Stimulated activated CD8-positive, alpha-beta memory T cell treated with anti-CD3 and anti-CD28 coated beads, Interleukin-12 subunit alpha, Interleukin-12 subunit beta, amount 100 ng/mL, for 4 hours (primary cell): ENCODE measurements at regions not wholly inside any gene's neighbourhood (a gene's known extent, or its start where the extent isn't known, plus 50 kb on each side); places are given as distances from the start of the nearest gene placed in this dataset.
"Not testable (repeated sequence)": the region's sequence is repeated elsewhere in the genome, so short reads cannot be mapped to it uniquely, and the experiment has no call there.

ENCODE experiments used
- DNase-seq: peaks from one replicate; pipeline ENCODE4 v3.0.0-alpha.2; 2020; ENCODE audit warnings: low read depth

- no peak for DNase-seq
Measured at GRCh38 chr1:101483982-101484688, 247.3 kb downstream of the S1PR1 start.

GRCh38 chr1:101484689-101485338 is 248.0 kb downstream of the S1PR1 start:
- DNase-seq = no peak

GRCh38 chr1:101485712-101486111 is 248.9 kb downstream of the S1PR1 start:
- no peak for DNase-seq

DNA sequence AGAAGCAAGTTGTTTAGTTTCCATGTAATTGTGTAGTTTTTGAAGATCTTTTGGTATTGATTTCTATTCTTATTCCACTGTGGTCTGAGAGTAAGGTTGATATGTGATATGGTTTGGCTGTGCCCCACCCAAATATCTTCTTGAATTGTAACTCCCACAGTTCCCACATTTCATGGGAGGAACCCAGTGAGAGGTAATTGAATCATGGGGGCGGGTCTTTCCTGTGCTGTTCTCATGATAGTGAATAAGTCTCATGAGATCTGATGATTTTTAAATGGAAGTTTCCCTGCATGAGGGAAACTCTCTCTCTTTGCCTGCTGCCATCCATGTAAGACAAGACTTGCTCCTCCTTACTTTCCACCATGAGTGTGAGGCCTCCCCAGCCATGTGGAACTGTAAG is 255.3 kb downstream of the S1PR1 start:
- not testable (repeated sequence) for DNase-seq

DNA sequence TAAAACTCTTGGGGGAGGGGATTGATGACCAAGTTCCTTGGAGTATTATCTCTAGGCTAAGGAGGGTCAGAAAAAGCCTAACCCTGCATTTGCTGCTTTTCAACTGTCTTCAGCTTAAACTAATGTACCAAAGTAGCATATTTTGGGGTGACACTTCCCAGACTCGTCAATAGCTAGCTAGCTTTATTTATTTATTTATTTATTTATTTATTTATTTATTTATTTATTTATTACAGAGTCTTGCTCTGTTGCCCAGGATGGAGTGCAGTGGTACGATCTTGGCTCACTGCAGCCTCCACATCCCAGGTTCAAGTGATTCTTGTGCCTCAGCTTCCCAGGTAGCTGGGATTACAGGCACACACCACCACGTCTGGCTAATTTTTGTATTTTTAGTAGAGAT is 257.1 kb downstream of the S1PR1 start:
- DNase-seq = not testable (repeated sequence)

- no peak for DNase-seq
Measured at GRCh38 chr1:101496109-101496508, 259.3 kb downstream of the S1PR1 start.

- DNase-seq = no peak
Measured at GRCh38 chr1:101497881-101498559, 261.2 kb downstream of the S1PR1 start.

- not testable (repeated sequence) for DNase-seq
Measured at GRCh38 chr1:101504106-101504505, 267.3 kb downstream of the S1PR1 start.

- not testable (repeated sequence) for DNase-seq
Measured at GRCh38 chr1:101505240-101505639, 268.4 kb downstream of the S1PR1 start.

- no peak for DNase-seq
Measured at GRCh38 chr1:101506541-101507164, 269.8 kb downstream of the S1PR1 start.

GRCh38 chr1:101507547-101507971 is 270.7 kb downstream of the S1PR1 start:
- DNase-seq = no peak

GRCh38 chr1:101508913-101509312 is 272.1 kb downstream of the S1PR1 start:
- no peak for DNase-seq

DNA sequence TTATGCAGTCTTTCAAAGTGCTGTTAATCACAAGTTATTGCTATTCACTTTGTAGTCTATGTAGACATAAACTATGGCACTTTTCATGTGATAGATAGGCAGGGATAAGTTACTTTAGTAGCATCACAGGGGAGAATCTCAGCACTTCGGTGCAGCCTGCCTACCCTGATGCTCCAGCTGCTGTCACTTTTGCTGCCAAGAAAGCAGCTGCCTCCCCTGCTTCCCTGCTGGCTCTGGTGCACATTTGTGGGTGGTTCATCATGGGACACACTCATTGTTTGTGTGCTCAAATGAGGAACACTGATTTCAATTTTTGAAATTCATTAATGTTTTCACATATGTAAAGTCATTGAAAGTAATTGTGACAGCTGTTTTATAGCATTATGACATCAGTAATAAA is 272.6 kb downstream of the S1PR1 start:
- no peak for DNase-seq

- no peak for DNase-seq
Measured at GRCh38 chr1:101511202-101511891, 274.5 kb downstream of the S1PR1 start.

GRCh38 chr1:101520302-101520701 is 283.5 kb downstream of the S1PR1 start:
- no peak for DNase-seq

DNA sequence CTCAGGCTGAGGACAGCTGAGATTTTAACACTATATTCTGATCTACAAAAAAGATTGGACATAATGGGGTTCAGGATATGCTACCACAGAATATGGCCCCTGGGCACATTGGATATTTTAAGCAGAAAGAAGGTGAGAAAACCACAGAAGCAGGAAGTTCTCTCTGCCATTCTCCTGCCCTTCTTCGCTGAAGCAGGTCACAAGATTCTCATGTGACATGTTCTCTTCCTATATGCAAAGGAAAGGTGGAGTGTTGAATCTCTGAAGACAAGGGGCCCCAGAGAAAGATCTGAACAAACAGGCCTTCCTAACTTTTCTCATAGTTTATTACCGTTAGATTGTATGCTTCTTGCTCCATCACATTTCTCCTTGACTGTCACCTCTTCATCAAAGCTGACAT is 285.7 kb downstream of the S1PR1 start:
- DNase-seq = no peak

- DNase-seq = no peak
Measured at GRCh38 chr1:101526813-101527212, 290.0 kb downstream of the S1PR1 start.

- DNase-seq = no peak
Measured at GRCh38 chr1:101532377-101532776, 295.6 kb downstream of the S1PR1 start.

DNA sequence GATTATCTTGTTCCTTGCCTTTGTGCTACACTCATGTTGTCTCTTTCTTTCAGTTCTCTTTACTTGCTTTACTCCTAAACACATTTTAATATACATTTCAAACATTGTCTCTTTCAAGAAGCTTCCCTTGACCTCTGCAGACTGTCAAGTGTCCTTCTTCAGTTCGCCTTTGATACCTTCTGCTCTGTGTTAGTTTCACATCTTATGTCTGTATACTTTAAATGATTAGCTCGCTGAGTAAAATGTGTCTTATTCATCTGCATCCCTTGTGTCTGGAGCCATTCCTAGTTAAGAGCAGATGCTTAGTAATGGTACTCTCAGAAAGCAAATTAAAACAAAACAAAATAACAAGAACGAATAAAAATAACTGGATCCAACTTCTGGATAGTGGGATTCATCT is 303.3 kb downstream of the S1PR1 start:
- no peak for DNase-seq

GRCh38 chr1:101546885-101547284 is 310.1 kb downstream of the S1PR1 start:
- no peak for DNase-seq

GRCh38 chr1:101547357-101547756 is 310.5 kb downstream of the S1PR1 start:
- DNase-seq = no peak

DNA sequence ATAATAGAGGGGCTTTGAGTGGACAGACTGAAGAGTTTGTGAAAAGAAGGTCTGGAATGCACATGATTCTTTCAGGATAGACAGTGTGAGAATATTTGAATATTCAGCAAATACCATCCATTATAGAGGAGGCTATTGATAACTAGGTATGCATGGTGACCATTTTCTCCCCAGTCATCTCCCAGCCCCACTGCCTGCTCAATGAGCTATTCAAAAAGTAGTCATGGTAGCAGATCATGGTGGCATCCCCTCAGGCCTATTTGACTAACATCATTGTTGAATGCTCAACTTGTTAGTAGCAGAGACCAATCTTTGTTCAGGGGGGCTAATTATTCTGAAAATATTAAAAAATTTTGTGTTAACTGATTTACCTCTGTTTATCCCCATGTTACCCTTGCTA is 311.6 kb downstream of the S1PR1 start:
- no peak for DNase-seq
